ENCODE measurements at regions not wholly inside any gene's neighbourhood (a gene's known extent, or its start where the extent isn't known, plus 50 kb on each side); places are given as distances from the start of the nearest gene placed in this dataset.

DNA sequence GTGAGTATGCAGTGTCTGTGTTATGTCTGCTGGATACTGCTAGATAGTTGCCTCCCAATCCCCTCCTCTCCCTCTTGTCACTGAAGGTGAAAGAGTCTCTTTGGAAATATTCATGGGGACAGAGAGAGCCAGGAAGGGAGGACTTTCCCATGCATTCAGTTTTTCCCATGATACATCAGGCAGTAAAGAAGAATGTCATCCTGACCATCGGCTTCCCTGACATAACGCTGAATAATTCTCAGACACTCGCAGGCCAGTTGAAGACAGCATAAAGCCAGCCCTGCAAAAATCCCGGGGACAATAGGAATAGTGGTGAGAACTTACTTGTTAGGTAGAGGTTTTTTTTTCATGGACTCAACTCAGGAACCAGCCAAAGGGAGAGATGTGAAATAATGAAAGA, 58.1 kb downstream of the KLF4 start:
- Mint-ChIP-seq H3K27ac (no peak overlapping the region), H3K27me3 (peaks cover 4% of the 10 kb centered on the region), H3K4me3 (no peak overlapping the region), H3K9me3 (no peaks in the 10 kb centered on the region), H3K4me1 (no peaks in the 10 kb centered on the region), H3K36me3 (no peaks in the 10 kb centered on the region)
- no peak for ATAC-seq

- no peak for ATAC-seq
- H3K27me3 Mint-ChIP-seq, result peaks cover 8% of the 10 kb centered on the region
- no peak overlapping the region for H3K4me3 Mint-ChIP-seq
- no peak overlapping the region for H3K27ac Mint-ChIP-seq
- H3K4me1 Mint-ChIP-seq, result peaks cover 5% of the 10 kb centered on the region
- no peaks in the 10 kb centered on the region for H3K9me3 Mint-ChIP-seq
- H3K36me3 Mint-ChIP-seq, result no peaks in the 10 kb centered on the region
These were observed 59.5 kb downstream of the KLF4 start for GRCh38 chr9:107430071-107430470.

GRCh38 chr9:107426126-107426525, 63.4 kb downstream of the KLF4 start:
- ATAC-seq, result no peak
- H3K36me3 Mint-ChIP-seq, result no peaks in the 10 kb centered on the region
- peaks cover 8% of the 10 kb centered on the region for H3K4me1 Mint-ChIP-seq
- H3K4me3 Mint-ChIP-seq, result no peak overlapping the region
- H3K27me3 Mint-ChIP-seq, result peaks cover 45% of the 10 kb centered on the region
- H3K27ac Mint-ChIP-seq, result no peak overlapping the region
- no peaks in the 10 kb centered on the region for H3K9me3 Mint-ChIP-seq

- peak overlapping the region; percentile 66 for H3K4me3 Mint-ChIP-seq
- no peaks in the 10 kb centered on the region for H3K9me3 Mint-ChIP-seq
- no peak overlapping the region for H3K27ac Mint-ChIP-seq
- H3K27me3 Mint-ChIP-seq, result peaks cover 52% of the 10 kb centered on the region
- no peaks in the 10 kb centered on the region for H3K36me3 Mint-ChIP-seq
- ATAC-seq, result peak; percentile 70
- peaks cover 8% of the 10 kb centered on the region for H3K4me1 Mint-ChIP-seq
These were observed 64.2 kb downstream of the KLF4 start for GRCh38 chr9:107425101-107426025.

DNA sequence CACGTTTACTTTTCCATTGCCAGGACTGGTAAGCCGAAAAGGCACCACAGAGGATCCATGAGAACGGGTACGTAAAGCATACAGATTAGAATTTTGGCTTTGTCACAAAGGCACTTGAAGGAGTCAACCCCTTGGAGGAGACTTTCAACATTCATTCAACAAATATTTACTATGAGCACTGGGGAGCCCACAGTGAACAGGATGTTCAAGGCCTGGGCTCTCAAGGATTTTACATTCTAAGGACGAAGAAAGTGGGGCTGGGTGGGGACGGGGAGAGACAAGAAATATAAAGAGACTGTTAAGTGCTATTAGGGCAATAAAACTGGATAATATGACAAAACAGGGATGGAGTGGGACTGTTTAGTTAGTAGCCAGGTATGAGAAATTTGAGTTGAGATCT, 66.0 kb downstream of the KLF4 start:
- H3K9me3 Mint-ChIP-seq, result no peaks in the 10 kb centered on the region
- H3K27me3 Mint-ChIP-seq, result peaks cover 53% of the 10 kb centered on the region
- H3K36me3 Mint-ChIP-seq, result no peaks in the 10 kb centered on the region
- H3K4me1 Mint-ChIP-seq, result peaks cover 8% of the 10 kb centered on the region
- ATAC-seq, result no peak
- H3K4me3 Mint-ChIP-seq, result no peak overlapping the region
- H3K27ac Mint-ChIP-seq, result no peak overlapping the region

GRCh38 chr9:107422189-107423185, 67.1 kb downstream of the KLF4 start:
- H3K4me3 Mint-ChIP-seq, result no peak overlapping the region
- no peaks in the 10 kb centered on the region for H3K36me3 Mint-ChIP-seq
- no peaks in the 10 kb centered on the region for H3K9me3 Mint-ChIP-seq
- ATAC-seq, result peak; percentile 61
- peaks cover 53% of the 10 kb centered on the region for H3K27me3 Mint-ChIP-seq
- no peak overlapping the region for H3K27ac Mint-ChIP-seq
- peaks cover 8% of the 10 kb centered on the region for H3K4me1 Mint-ChIP-seq

DNA sequence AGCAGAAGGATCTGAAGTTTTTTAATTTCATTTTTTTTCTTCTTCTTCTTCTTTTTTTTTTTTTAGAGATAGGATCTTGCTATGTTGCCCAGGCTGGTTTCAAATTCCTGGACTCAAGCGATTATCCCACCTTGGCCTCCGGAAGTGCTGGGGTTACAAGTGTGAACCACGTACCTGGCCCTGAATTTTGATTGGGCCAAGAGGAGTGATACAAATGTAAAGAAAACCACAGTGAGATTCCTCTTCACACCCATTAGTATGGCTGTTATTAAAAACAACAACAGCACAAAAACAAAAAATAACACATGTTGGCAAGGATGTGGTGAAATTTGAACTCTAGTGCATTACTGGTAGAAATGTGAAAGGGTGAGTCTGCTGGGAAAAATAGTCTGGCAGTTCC, 79.1 kb downstream of the KLF4 start:
- ATAC-seq, result no peak
- H3K27ac Mint-ChIP-seq, result no peak overlapping the region
- no peaks in the 10 kb centered on the region for H3K36me3 Mint-ChIP-seq
- H3K27me3 Mint-ChIP-seq, result no peaks in the 10 kb centered on the region
- no peaks in the 10 kb centered on the region for H3K4me1 Mint-ChIP-seq
- no peak overlapping the region for H3K4me3 Mint-ChIP-seq
- H3K9me3 Mint-ChIP-seq, result peaks cover 2% of the 10 kb centered on the region

DNA sequence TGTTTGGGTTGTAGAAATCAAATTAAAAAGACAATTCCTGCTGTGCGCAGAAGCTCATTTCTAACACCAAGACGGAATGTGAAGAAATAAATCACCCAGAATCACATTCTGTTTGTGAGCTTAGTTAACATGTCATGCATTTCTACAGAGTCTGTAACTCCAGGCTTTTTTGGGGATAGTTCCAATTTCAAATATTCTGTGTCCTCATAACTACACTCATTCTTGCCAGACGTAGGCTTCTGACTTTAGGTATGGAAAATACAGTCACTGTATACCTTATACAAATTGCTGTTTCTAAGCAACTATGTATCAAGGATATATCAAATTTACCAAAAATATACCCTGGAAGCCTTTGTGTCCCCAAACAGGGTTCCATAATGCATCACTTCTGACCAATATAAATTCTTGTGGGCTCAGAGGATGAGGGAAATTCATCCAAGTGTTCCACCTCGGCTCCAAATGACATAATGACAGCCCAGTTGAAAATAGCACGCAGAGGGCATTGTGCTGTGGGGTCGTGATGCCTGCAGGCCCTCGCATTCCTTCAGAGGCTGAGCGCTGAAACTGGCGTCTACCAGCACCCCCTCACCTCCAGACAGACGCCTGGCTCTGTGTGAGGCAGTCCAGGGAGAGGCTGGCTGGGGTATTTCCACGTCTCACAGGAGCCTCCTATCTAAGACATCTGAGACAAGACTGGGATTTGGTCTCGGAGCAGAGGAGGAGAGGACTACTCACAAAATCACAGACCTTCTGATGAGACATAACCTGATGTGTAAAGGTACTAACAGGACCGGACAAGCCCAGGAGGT, 79.8 kb downstream of the KLF4 start:
- no peak overlapping the region for H3K4me3 Mint-ChIP-seq
- no peak overlapping the region for H3K27ac Mint-ChIP-seq
- H3K4me1 Mint-ChIP-seq, result no peaks in the 10 kb centered on the region
- H3K36me3 Mint-ChIP-seq, result no peaks in the 10 kb centered on the region
- no peaks in the 10 kb centered on the region for H3K27me3 Mint-ChIP-seq
- ATAC-seq, result no peak
- H3K9me3 Mint-ChIP-seq, result peaks cover 2% of the 10 kb centered on the region

GRCh38 chr9:107407675-107408074, 81.9 kb downstream of the KLF4 start:
- H3K4me3 Mint-ChIP-seq, result no peak overlapping the region
- no peak overlapping the region for H3K27ac Mint-ChIP-seq
- no peaks in the 10 kb centered on the region for H3K4me1 Mint-ChIP-seq
- H3K27me3 Mint-ChIP-seq, result no peaks in the 10 kb centered on the region
- no peak for ATAC-seq
- no peaks in the 10 kb centered on the region for H3K36me3 Mint-ChIP-seq
- H3K9me3 Mint-ChIP-seq, result no peaks in the 10 kb centered on the region

- Mint-ChIP-seq H3K27ac (no peak overlapping the region), H3K4me3 (no peak overlapping the region), H3K36me3 (no peaks in the 10 kb centered on the region), H3K9me3 (no peaks in the 10 kb centered on the region), H3K4me1 (no peaks in the 10 kb centered on the region), H3K27me3 (peaks cover 19% of the 10 kb centered on the region)
- no peak for ATAC-seq
These were observed 84.1 kb downstream of the KLF4 start for GRCh38 chr9:107405511-107405910.

- H3K27me3 Mint-ChIP-seq, result peaks cover 19% of the 10 kb centered on the region
- H3K4me1 Mint-ChIP-seq, result no peaks in the 10 kb centered on the region
- no peak overlapping the region for H3K27ac Mint-ChIP-seq
These were observed 84.8 kb downstream of the KLF4 start for GRCh38 chr9:107404736-107405135.

GRCh38 chr9:107404161-107404560, 85.4 kb downstream of the KLF4 start:
- H3K4me3 Mint-ChIP-seq, result no peak overlapping the region
- no peak for ATAC-seq
- no peaks in the 10 kb centered on the region for H3K36me3 Mint-ChIP-seq
- peaks cover 19% of the 10 kb centered on the region for H3K27me3 Mint-ChIP-seq
- no peaks in the 10 kb centered on the region for H3K4me1 Mint-ChIP-seq
- H3K9me3 Mint-ChIP-seq, result no peaks in the 10 kb centered on the region
- no peak overlapping the region for H3K27ac Mint-ChIP-seq

More at GRCh38 chr9:107404736-107405135, 84.8 kb downstream of the KLF4 start:
- H3K9me3 Mint-ChIP-seq, result no peaks in the 10 kb centered on the region
- H3K4me3 Mint-ChIP-seq, result no peak overlapping the region
- ATAC-seq, result no peak
- H3K36me3 Mint-ChIP-seq, result no peaks in the 10 kb centered on the region

DNA sequence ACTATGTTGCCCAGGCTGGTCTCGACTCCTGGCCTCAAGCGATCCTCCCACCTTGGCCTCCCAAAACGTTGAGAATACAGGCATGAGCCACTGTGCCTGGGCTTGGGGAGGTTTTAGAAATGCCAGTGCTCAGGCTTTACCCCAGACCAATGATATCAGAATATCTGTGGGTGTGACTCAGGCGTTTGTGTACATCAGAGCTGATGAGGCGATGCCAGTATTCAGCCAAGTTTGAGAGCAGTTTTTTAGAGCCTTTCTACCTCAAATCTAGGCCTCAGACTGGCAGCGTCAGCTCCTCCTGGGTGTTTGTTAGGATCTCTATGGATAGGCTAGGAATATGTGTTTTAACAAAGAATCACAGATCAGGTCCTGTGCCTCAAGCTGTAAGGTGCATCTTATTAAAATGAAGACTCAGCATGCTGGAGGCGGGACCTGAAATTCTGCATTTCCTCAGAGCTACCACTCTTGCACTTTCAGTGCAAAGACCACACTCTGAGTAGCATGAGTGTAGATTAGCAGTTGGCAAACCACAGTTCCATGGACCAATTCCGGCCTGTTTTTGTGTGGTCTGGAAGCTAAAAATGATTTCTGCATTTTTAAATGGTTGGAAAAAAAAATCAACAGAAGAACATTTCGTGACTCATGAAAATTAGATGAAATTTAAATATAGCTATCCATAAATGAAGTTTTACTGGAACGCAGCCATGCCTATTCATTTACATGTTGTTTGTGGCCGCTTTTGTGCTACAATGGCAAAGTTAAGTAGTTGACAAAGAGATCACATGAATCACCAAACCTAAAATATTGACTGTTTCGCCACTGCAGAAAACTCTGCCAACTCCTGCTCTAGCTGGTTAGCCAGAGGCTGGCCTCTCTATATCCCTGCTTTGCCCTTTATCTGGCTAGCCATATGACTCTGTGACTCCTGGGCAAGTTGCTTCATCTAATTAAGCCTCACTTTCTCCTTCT, 92.2 kb downstream of the KLF4 start:
- H3K9me3 Mint-ChIP-seq, result no peaks in the 10 kb centered on the region

DNA sequence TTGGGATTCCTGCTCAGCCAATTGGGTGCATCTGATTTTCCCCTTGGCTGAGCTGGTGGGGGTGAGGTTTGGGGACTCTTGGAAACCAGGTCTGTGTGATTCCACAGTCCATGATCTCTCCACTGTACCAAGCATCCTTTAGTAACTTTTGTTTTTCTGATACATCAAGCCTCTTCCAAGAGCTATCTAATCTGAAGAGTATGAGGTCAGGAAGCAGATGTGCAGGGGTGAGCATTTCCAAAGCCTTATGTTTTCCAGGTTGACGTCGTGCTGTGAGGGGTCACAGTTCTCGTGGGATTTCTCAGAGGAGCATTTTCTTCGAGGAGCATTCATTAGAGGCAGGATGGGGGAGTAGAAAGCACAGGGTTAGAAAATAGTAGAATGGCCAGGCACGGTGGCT, 95.3 kb downstream of the KLF4 start:
- ATAC-seq, result no peak
- H3K4me1 Mint-ChIP-seq, result no peaks in the 10 kb centered on the region
- H3K36me3 Mint-ChIP-seq, result no peaks in the 10 kb centered on the region
- peaks cover 9% of the 10 kb centered on the region for H3K27me3 Mint-ChIP-seq
- H3K27ac Mint-ChIP-seq, result no peak overlapping the region
- no peaks in the 10 kb centered on the region for H3K9me3 Mint-ChIP-seq
- H3K4me3 Mint-ChIP-seq, result no peak overlapping the region

More for the DNA sequence above, 92.2 kb downstream of the KLF4 start:
- Mint-ChIP-seq H3K27me3 (peaks cover 25% of the 10 kb centered on the region), H3K27ac (no peak overlapping the region), H3K36me3 (no peaks in the 10 kb centered on the region), H3K4me3 (no peak overlapping the region), H3K4me1 (no peaks in the 10 kb centered on the region)
- no peak for ATAC-seq
